Suppressor macrophage (primary cell): ENCODE measurements at regions not wholly inside any gene's neighbourhood (a gene's known extent, or its start where the extent isn't known, plus 50 kb on each side); places are given as distances from the start of the nearest gene placed in this dataset.

Source experiments
- DNase-seq, 4 experiments: peaks; one replicate each; pipeline ENCODE4 v3.0.0-alpha.2; 2020 to 2022

GRCh38 chr12:118467641-118468305 is 91.4 kb downstream of the SUDS3 start:
- DNase-seq, result no peak

- DNase-seq, result no peak
These were observed 96.6 kb downstream of the SUDS3 start for GRCh38 chr12:118472940-118473339.

- no peak for DNase-seq
These were observed 103.9 kb downstream of the SUDS3 start for GRCh38 chr12:118480235-118480634.

GRCh38 chr12:118488034-118488433 is 111.7 kb downstream of the SUDS3 start:
- DNase-seq, result no peak

GRCh38 chr12:118493962-118494361 is 117.6 kb downstream of the SUDS3 start:
- no peak for DNase-seq

- DNase-seq, result no peak
These were observed 118.4 kb downstream of the SUDS3 start for GRCh38 chr12:118494776-118495175.

GRCh38 chr12:118495296-118495695 is 118.9 kb downstream of the SUDS3 start:
- no peak for DNase-seq

DNA sequence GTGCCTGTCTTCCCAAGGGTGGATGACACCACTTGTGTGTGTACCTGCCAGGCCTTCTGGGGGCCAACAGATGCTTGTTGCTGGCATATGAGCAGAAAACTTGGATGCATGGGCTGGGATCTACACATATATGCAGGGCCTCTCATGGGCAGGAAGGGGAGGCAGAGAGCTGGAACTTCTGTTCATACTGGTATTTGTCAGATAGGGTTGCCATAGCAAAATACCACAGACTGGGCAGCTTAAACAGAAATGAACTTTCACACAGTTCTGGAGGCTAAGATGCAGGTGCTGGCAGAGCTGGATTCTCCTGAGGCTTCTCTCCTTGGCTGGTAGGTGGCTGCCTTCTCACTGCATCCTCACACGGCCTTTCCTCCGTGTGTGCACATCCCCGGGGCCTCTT is 121.8 kb downstream of the SUDS3 start:
- no peak for DNase-seq

- DNase-seq, result no peak
These were observed 123.9 kb downstream of the SUDS3 start for GRCh38 chr12:118500299-118500698.

- DNase-seq, result no peak
These were observed 125.1 kb downstream of the SUDS3 start for GRCh38 chr12:118501489-118501888.

DNA sequence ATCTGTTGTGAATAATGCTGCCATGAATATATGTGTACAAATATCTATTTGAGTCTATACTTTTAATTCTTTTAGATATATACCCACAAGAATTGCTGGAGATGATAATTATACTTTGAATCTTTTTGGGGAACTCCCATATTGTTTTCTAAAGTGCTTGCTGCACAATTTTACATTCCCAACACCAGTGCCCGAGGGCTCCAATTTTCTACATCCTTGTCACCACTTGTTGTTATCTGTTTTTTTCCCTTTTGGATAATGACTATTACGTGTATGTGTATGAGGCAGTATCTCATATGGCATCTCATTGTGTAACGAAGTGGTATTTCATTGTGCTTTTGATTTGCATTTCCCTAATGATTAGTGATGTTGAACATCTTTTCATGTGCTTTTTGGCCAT is 127.1 kb downstream of the SUDS3 start:
- no peak for DNase-seq

GRCh38 chr12:118512669-118513068 is 136.3 kb downstream of the SUDS3 start:
- DNase-seq, result no peak

- DNase-seq, result no peak
These were observed 137.3 kb downstream of the SUDS3 start for GRCh38 chr12:118513611-118514010.

- no peak for DNase-seq
These were observed 137.9 kb downstream of the SUDS3 start for GRCh38 chr12:118514297-118514696.

- no peak for DNase-seq
These were observed 144.1 kb downstream of the SUDS3 start for GRCh38 chr12:118520214-118521035.

- no peak for DNase-seq
These were observed 144.6 kb downstream of the SUDS3 start for GRCh38 chr12:118521036-118521370.

GRCh38 chr12:118524446-118524845 is 148.1 kb downstream of the SUDS3 start:
- DNase-seq, result no peak

DNA sequence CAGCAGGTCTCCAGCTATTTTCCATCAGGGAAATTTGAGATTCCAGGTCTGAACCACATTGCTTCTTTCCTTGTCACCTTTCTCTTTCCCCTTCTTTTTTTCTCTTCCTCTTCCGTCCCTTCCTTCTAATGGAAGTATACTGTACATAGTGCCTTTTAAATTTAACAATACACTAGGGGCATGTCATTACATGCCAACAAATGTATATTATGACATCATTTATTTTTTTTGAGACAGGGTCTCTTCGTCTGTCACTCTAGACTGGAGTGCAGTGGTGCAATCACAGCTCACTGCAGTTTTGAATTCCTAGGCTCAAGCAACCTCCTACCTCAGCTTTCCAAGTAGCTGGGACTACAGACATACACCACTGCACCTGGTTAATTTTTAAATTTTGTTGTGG is 148.9 kb downstream of the SUDS3 start:
- no peak for DNase-seq

DNA sequence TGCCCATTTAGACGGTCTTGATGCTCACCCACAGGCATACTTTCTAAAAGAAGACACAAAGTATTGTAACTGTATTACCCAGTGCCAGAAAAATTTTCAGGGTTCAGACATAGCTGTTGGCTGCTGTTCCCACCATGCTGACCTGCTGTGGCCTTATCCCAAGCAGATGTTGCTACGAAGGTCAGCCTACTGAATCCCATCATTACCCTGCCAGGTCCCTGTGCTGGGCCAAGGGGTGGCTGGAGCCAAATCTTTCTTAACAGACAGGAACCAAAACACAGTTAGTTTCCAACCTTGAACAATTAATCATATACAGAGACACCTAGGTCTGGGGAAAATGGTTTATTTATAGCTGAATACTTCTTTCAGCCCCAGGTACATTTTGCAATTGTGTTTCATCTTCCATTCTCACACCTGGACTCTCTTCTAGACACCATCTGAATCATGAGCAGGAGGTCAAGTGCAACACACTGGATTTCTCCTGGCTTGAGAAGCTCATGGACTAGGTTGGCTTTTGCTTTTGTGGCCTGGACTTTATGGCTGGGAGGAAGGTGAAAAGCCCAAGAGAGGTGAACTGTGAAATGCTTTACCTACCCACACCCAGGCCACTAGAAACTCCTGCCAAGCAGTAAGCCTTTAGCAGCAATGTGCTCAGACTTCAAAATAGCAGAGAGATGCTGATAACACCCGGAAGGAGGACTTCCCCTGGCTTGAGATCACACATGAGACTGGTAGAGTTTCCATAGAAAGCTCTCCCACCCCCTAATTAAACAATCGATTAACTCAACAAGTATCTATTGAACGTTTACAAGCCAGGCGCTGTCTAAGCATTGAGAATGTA is 150.1 kb downstream of the SUDS3 start:
- no peak for DNase-seq

- no peak for DNase-seq
These were observed 151.0 kb downstream of the SUDS3 start for GRCh38 chr12:118527310-118527709.

DNA sequence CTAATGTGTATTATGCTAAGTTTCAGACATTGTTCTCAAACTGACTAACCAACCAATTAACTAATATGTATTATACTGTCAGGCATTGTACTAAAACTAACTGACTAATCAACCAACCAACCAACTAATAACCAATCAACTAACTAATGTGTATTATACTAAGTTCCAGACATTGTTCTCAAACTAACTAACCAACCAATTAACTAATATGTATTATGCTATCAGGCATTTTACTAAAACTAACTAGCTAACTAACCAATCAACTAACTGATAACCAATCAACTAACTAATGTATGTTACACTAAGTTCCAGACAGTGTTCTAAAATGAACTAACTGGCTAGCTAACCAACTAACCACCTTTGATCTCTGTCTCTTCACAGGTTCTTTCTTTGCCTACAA is 152.3 kb downstream of the SUDS3 start:
- no peak for DNase-seq

DNA sequence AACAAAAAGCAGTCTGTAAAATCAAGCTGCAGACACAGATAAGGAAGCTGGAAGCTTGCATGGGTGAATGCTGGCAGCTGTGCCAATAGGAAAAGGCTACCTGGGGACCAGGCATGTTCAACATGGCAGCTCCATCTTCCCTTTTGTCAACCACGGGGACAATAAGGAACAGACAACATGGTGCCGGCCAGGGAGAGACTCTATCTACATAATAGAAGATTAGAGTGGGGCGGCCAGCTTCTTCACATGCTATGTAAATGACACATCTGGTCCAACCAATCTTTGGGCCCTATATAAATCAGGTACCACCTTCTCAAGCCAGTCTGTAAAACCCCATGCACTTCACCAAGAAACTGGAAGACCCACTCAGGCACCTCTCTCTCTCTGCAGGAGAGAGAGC is 157.6 kb downstream of the SUDS3 start:
- no peak for DNase-seq

- DNase-seq, result no peak
These were observed 160.1 kb downstream of the SUDS3 start for GRCh38 chr12:118536306-118536906.
